ENCODE measurements at regions not wholly inside any gene's neighbourhood (a gene's known extent, or its start where the extent isn't known, plus 50 kb on each side); places are given as distances from the start of the nearest gene placed in this dataset.
A peak's percentile ranks its signal among the peaks of the same experiment; 100 is the strongest.
"Not testable (repeated sequence)": the region's sequence is repeated elsewhere in the genome, so short reads cannot be mapped to it uniquely, and the experiment has no call there.

GRCh38 chr5:62779010-62779422 lies 200.4 kb downstream of the LRRC70 start:
- WGBS, 2 donors: 19 to 20% methylated on average over 5 of the region's 5 CpGs
- TF ChIP-seq, protein P1, sequence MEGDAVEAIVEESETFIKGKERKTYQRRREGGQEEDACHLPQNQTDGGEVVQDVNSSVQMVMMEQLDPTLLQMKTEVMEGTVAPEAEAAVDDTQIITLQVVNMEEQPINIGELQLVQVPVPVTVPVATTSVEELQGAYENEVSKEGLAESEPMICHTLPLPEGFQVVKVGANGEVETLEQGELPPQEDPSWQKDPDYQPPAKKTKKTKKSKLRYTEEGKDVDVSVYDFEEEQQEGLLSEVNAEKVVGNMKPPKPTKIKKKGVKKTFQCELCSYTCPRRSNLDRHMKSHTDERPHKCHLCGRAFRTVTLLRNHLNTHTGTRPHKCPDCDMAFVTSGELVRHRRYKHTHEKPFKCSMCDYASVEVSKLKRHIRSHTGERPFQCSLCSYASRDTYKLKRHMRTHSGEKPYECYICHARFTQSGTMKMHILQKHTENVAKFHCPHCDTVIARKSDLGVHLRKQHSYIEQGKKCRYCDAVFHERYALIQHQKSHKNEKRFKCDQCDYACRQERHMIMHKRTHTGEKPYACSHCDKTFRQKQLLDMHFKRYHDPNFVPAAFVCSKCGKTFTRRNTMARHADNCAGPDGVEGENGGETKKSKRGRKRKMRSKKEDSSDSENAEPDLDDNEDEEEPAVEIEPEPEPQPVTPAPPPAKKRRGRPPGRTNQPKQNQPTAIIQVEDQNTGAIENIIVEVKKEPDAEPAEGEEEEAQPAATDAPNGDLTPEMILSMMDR (IDR thresholded peaks at IDR 0.05): no peak
- no peak for TF ChIP-seq POLR2A (IDR thresholded peaks at IDR 0.05)
- intact Hi-C loops (cut with DNase I; ENCODE audit: low total_unique reads): no loop called here
- peak in 1 of 2 donors; percentile 15 for DNase-seq (ENCODE audit: low spot score in 2 of 2)
- H3K4me3 ChIP-seq (ENCODE audit: low read depth, poor library complexity, severe bottlenecking): no peak overlapping the region

DNA sequence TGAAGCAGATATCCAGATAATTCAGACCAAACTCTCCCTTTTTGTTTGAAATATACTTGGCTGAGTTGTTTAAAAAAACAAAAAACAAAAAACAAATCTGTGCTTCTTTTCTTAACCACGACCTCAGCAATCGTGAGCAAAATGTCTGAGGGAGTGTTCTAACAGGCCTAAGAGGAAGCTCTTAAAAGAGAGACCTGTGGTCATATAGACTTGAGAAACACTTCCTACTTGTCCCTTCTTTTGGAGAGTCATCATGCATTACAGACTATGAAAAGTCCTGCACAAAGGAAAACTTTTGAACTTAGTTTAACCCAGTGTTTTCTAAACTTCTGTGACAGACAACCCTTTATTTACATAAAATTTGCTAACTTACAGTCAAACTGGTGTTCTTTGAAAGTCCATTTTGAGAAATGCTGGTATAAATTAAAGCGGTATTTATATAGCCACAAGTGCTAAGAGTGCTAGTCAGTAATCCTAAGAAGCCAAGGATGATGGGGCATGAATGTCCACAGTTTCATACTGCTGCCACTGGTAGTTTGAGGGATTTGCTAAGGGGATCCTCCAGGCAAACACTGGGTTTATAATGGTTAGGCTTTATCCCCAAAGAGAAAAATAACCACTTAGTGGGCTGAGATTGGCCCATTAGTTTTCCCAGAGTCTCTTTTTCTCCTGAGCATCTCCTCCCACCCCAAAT lies 199.8 kb downstream of the LRRC70 start:
- no peak for TF ChIP-seq POLR2A (IDR thresholded peaks at IDR 0.05)
- TF ChIP-seq, protein P1 (IDR thresholded peaks at IDR 0.05): no peak
- 69 to 70% methylated on average over 3 of the region's 3 CpGs for WGBS, 2 donors
- no peak overlapping the region for H3K4me3 ChIP-seq (ENCODE audit: low read depth, poor library complexity, severe bottlenecking)
- intact Hi-C loops (cut with DNase I; ENCODE audit: low total_unique reads): no loop called here
- DNase-seq (ENCODE audit: low spot score in 2 of 2): no peak

GRCh38 chr5:62777081-62777480 lies 198.5 kb downstream of the LRRC70 start:
- H3K4me3 ChIP-seq (ENCODE audit: low read depth, poor library complexity, severe bottlenecking); DNase-seq (ENCODE audit: low spot score in 2 of 2); intact Hi-C loops (cut with DNase I; ENCODE audit: low total_unique reads): not testable (repeated sequence)
- WGBS, 2 donors: 93% methylated on average over 15 of the region's 15 CpGs

GRCh38 chr5:62776592-62776991 lies 198.0 kb downstream of the LRRC70 start:
- intact Hi-C loops (cut with DNase I; ENCODE audit: low total_unique reads); H3K4me3 ChIP-seq (ENCODE audit: low read depth, poor library complexity, severe bottlenecking); DNase-seq (ENCODE audit: low spot score in 2 of 2): not testable (repeated sequence)
- WGBS, 2 donors: 84 to 87% methylated on average over 5 of the region's 5 CpGs

DNA sequence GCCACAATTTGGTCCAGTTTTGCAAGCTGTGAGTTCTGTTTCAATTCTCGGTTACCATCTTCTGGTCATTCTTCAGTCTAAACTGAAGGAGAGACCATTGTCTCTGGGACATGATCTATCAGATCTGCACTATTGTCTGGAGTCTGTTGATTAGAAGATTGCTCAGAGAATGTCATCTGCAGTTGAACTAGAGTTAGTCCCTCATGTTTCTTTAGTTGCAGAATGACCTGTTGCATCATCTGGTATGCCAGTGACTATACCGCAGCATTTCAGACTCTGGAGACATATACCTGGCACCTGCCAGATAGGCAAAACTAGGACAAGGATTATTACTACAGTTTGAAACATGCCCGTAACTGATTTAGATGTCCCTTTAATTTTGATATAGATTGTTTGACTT lies 194.8 kb downstream of the LRRC70 start:
- TF ChIP-seq POLR2A (IDR thresholded peaks at IDR 0.05): no peak
- TF ChIP-seq, protein P1 (IDR thresholded peaks at IDR 0.05): no peak
- 91 to 95% methylated on average over 3 of the region's 3 CpGs for WGBS, 2 donors
- intact Hi-C loops (cut with DNase I; ENCODE audit: low total_unique reads): no loop called here
- H3K4me3 ChIP-seq (ENCODE audit: low read depth, poor library complexity, severe bottlenecking): no peak overlapping the region
- DNase-seq (ENCODE audit: low spot score in 2 of 2): no peak

DNA sequence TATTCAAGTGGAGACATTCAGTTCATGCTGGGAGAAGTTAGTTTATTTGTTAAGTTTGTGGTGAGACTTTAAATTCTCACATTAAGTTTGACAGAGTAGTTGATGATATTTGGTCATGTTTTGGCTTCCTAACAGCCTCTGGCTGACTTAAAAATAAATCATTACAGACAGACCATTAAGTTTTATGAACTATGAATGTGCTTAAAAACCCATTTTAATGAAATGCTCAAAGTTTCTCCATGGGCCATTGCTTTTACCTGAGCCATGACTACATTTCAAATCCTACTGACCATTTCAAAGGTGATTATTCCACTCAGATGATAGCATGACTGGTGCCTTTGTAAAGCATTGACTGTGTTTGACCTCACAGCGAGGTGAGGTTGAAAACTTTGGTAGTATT lies 192.7 kb downstream of the LRRC70 start:
- H3K4me3 ChIP-seq (ENCODE audit: low read depth, poor library complexity, severe bottlenecking): no peak overlapping the region
- no peak for TF ChIP-seq POLR2A (IDR thresholded peaks at IDR 0.05)
- TF ChIP-seq, protein P1 (IDR thresholded peaks at IDR 0.05): no peak
- 71 to 96% methylated on average over 1 of the region's 1 CpG for WGBS, 2 donors
- DNase-seq (ENCODE audit: low spot score in 2 of 2): no peak
- intact Hi-C loops (cut with DNase I; ENCODE audit: low total_unique reads): no loop called here

- intact Hi-C loops (cut with DNase I; ENCODE audit: low total_unique reads): no loop called here
- DNase-seq (ENCODE audit: low spot score in 2 of 2): no peak
- no peak overlapping the region for H3K4me3 ChIP-seq (ENCODE audit: low read depth, poor library complexity, severe bottlenecking)
- TF ChIP-seq, protein P1 (IDR thresholded peaks at IDR 0.05): no peak
- no peak for TF ChIP-seq POLR2A (IDR thresholded peaks at IDR 0.05)
- 79 to 84% methylated on average over 1 of the region's 1 CpG for WGBS, 2 donors
These were observed 189.0 kb downstream of the LRRC70 start for GRCh38 chr5:62767650-62768049.

All from lower leg skin (tissue), 4 donors.